ENCODE measurements at regions not wholly inside any gene's neighbourhood (a gene's known extent, or its start where the extent isn't known, plus 50 kb on each side); places are given as distances from the start of the nearest gene placed in this dataset.

DNA sequence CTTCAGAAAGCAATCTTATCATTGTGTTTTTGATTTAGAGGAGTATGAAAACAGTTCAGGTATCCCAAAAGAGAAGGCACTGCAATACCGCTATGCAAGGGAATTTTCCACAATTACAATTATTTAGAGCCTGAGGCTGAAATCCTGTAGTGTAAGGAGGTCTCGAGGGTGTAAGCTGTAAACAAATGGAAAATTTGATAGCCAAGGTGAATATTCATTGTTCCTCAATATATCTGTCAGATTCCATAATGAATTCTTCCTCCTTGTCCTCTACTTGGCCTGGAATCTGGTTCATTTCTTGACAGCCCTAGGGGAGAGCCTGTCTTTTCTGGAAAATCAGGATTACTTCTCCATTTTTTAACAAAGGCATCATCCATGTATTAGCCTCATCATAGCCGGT lies 63.1 kb upstream of the SMARCA2 start:
- Histone ChIP-seq H3K36me3 (ENCODE audit: control insufficient read depth, insufficient read depth, low read length) (no peaks in the 10 kb centered on the region), H3K27ac (ENCODE audit: low read depth, low read length) (no peak overlapping the region), H3K9me3 (ENCODE audit: control insufficient read depth, low read length) (no peaks in the 10 kb centered on the region), H3K27me3 (ENCODE audit: control insufficient read depth, insufficient read depth, low read length, poor library complexity, severe bottlenecking) (no peaks in the 10 kb centered on the region), H3K9ac (ENCODE audit: extremely low read depth, low read length, poor library complexity, severe bottlenecking) (no peak overlapping the region), H3K4me1 (ENCODE audit: control insufficient read depth, insufficient read depth, low read length) (no peaks in the 10 kb centered on the region), H3K4me3 (ENCODE audit: low read length) (no peak overlapping the region)
- DNase-seq = no peak
- no peak overlapping the region for H3K4me3 Mint-ChIP-seq
- no peaks in the 10 kb centered on the region for H3K27me3 Mint-ChIP-seq (ENCODE audit: insufficient read depth)
- TF ChIP-seq, protein P1, sequence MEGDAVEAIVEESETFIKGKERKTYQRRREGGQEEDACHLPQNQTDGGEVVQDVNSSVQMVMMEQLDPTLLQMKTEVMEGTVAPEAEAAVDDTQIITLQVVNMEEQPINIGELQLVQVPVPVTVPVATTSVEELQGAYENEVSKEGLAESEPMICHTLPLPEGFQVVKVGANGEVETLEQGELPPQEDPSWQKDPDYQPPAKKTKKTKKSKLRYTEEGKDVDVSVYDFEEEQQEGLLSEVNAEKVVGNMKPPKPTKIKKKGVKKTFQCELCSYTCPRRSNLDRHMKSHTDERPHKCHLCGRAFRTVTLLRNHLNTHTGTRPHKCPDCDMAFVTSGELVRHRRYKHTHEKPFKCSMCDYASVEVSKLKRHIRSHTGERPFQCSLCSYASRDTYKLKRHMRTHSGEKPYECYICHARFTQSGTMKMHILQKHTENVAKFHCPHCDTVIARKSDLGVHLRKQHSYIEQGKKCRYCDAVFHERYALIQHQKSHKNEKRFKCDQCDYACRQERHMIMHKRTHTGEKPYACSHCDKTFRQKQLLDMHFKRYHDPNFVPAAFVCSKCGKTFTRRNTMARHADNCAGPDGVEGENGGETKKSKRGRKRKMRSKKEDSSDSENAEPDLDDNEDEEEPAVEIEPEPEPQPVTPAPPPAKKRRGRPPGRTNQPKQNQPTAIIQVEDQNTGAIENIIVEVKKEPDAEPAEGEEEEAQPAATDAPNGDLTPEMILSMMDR (conservative IDR thresholded peaks at IDR 0.05) = no peak
- H3K4me1 Mint-ChIP-seq = peaks cover 4% of the 10 kb centered on the region
- WGBS, 2 experiments (ENCODE audit: insufficient coverage in 1 of 2, insufficient read length in 1 of 2) = 85 to 94% methylated on average over 2 to 3 of the region's 3 CpGs
- H3K36me3 Mint-ChIP-seq (ENCODE audit: low read depth) = no peaks in the 10 kb centered on the region
- H3K27ac Mint-ChIP-seq = no peak overlapping the region
- no peaks in the 10 kb centered on the region for H3K9me3 Mint-ChIP-seq

DNA sequence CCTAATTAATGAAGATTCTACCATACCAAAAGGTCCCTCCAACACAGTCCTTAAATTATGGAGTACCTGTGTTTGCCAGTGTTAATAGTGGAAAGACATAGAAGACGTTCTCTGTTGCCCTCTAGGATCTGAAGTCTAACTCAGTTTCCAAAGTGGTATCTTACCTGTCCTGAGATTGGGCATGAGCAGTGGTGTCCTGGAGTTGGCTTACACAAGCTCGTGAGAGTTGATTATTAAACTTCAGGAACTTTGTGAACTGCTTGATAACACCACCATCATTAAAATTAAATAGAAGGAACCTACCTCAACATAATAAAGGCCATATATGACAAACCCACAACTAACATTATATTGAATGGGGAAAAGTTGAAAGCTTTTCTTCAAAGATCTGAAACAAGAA lies 60.9 kb upstream of the SMARCA2 start:
- no peaks in the 10 kb centered on the region for H3K27me3 Mint-ChIP-seq (ENCODE audit: insufficient read depth)
- Histone ChIP-seq H3K36me3 (ENCODE audit: control insufficient read depth, insufficient read depth, low read length) (no peaks in the 10 kb centered on the region), H3K9ac (ENCODE audit: extremely low read depth, low read length, poor library complexity, severe bottlenecking) (no peak overlapping the region), H3K4me1 (ENCODE audit: control insufficient read depth, insufficient read depth, low read length) (no peaks in the 10 kb centered on the region), H3K9me3 (ENCODE audit: control insufficient read depth, low read length) (no peaks in the 10 kb centered on the region), H3K27ac (ENCODE audit: low read depth, low read length) (no peak overlapping the region), H3K27me3 (ENCODE audit: control insufficient read depth, insufficient read depth, low read length, poor library complexity, severe bottlenecking) (no peaks in the 10 kb centered on the region), H3K4me3 (ENCODE audit: low read length) (no peak overlapping the region)
- TF ChIP-seq, protein P1 (conservative IDR thresholded peaks at IDR 0.05) = no peak
- no peaks in the 10 kb centered on the region for H3K9me3 Mint-ChIP-seq
- WGBS, 2 experiments (ENCODE audit: insufficient coverage in 1 of 2, insufficient read length in 1 of 2) = 83 to 89% methylated on average over 2 of the region's 2 CpGs
- no peaks in the 10 kb centered on the region for H3K36me3 Mint-ChIP-seq (ENCODE audit: low read depth)
- no peaks in the 10 kb centered on the region for H3K4me1 Mint-ChIP-seq
- H3K27ac Mint-ChIP-seq = no peak overlapping the region
- no peak overlapping the region for H3K4me3 Mint-ChIP-seq
- no peak for DNase-seq

DNA sequence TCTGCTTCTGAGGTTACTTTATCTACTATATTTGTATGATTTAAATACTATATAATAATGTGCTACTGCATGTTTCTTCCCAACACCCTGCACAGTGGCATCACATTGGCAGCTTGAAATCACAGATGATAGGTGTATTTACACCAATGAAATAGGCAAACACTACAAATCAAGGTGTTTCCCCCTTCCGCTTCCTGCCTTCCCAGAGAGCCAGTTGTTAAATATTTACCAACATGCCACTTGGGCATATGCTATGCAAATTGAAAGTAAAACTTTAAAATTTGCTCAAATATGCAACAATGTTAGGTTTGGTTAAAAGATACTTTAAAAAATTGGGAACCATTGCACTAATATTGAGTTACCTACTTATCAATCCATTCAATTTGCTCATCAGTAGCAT lies 58.2 kb upstream of the SMARCA2 start:
- H3K9me3 Mint-ChIP-seq = no peaks in the 10 kb centered on the region
- H3K4me1 Mint-ChIP-seq = no peaks in the 10 kb centered on the region
- H3K27ac Mint-ChIP-seq = no peak overlapping the region
- Histone ChIP-seq H3K4me3 (ENCODE audit: low read length) (no peak overlapping the region), H3K9me3 (ENCODE audit: control insufficient read depth, low read length) (no peaks in the 10 kb centered on the region), H3K36me3 (ENCODE audit: control insufficient read depth, insufficient read depth, low read length) (no peaks in the 10 kb centered on the region), H3K27me3 (ENCODE audit: control insufficient read depth, insufficient read depth, low read length, poor library complexity, severe bottlenecking) (no peaks in the 10 kb centered on the region), H3K27ac (ENCODE audit: low read depth, low read length) (no peak overlapping the region), H3K4me1 (ENCODE audit: control insufficient read depth, insufficient read depth, low read length) (no peaks in the 10 kb centered on the region), H3K9ac (ENCODE audit: extremely low read depth, low read length, poor library complexity, severe bottlenecking) (no peak overlapping the region)
- H3K36me3 Mint-ChIP-seq (ENCODE audit: low read depth) = no peaks in the 10 kb centered on the region
- H3K27me3 Mint-ChIP-seq (ENCODE audit: insufficient read depth) = no peaks in the 10 kb centered on the region
- H3K4me3 Mint-ChIP-seq = no peak overlapping the region
- 90% methylated on average over 1 of the region's 1 CpG; no CpG with 5 or more reads in 1 of the 2 experiments for WGBS, 2 experiments (ENCODE audit: insufficient coverage in 1 of 2, insufficient read length in 1 of 2)
- TF ChIP-seq, protein P1 (conservative IDR thresholded peaks at IDR 0.05) = no peak
- DNase-seq = no peak

All from endodermal cell (in vitro differentiated cells).